Neural cell (in vitro differentiated cells): ENCODE measurements at regions not wholly inside any gene's neighbourhood (a gene's known extent, or its start where the extent isn't known, plus 50 kb on each side); places are given as distances from the start of the nearest gene placed in this dataset.

ENCODE experiments used
- H2AFZ ChIP-seq: fragments of 200-600, 300-800 bp; sonication (generic), shearing (Covaris generic); 2 replicates; pipeline ENCODE4 v1.6.0; 2014; ENCODE audit warnings: low read depth, mild to moderate bottlenecking, antibody characterized with exemption, low read length, moderate library complexity
- H3F3A ChIP-seq: fragments of 200-600 bp; shearing (Covaris generic); 2 replicates; pipeline ENCODE4 v1.6.1; 2016; ENCODE audit warnings: mild to moderate bottlenecking, moderate library complexity, mixed read lengths, antibody characterized with exemption, low read length; ENCODE audit not compliant: insufficient read depth, poor library complexity, severe bottlenecking
- H3K27ac ChIP-seq: fragments of 200-600, 300-800 bp; sonication (generic), shearing (Covaris generic); 2 replicates; pipeline ENCODE4 v1.5.1; 2014; ENCODE audit warnings: mild to moderate bottlenecking, low read length, moderate library complexity
- H3K27me3 ChIP-seq: fragments of 300-800, 200-600 bp; sonication (generic), shearing (Covaris generic); 2 replicates; pipeline ENCODE4 v1.6.0; 2014; ENCODE audit warnings: mild to moderate bottlenecking, low read depth, low read length, moderate library complexity; ENCODE audit not compliant: insufficient read depth
- H3K36me3 ChIP-seq: fragments of 300-800, 200-600 bp; sonication (generic), shearing (Covaris generic); 2 replicates; pipeline ENCODE4 v1.5.1; 2014; ENCODE audit warnings: mild to moderate bottlenecking, antibody characterized with exemption, low read length, moderate library complexity; ENCODE audit not compliant: insufficient read depth
- H3K4me2 ChIP-seq: fragments of 300-800, 200-600 bp; sonication (generic), shearing (Covaris generic); 2 replicates; pipeline ENCODE4 v1.6.0; 2014; ENCODE audit warnings: mild to moderate bottlenecking, low read length
- H3K4me3 ChIP-seq: fragments of 300-800, 200-600 bp; sonication (generic), shearing (Covaris generic); 2 replicates; pipeline ENCODE4 v1.5.1; 2014; ENCODE audit warnings: mild to moderate bottlenecking, low read length, moderate library complexity
- H3K79me2 ChIP-seq: fragments of 200-600 bp; shearing (Covaris generic); replicated peaks from 2 replicates; pipeline ENCODE4 v1.6.0; 2014; ENCODE audit warnings: mild to moderate bottlenecking, low read length, moderate library complexity; ENCODE audit not compliant: insufficient read depth
- H3K9ac ChIP-seq: fragments of 300-800, 200-600 bp; sonication (generic), shearing (Covaris generic); 2 replicates; pipeline ENCODE4 v1.6.1; 2016; ENCODE audit warnings: mild to moderate bottlenecking, low read length, mixed read lengths
- H3K9me2 ChIP-seq: fragments of 200-600 bp; shearing (Covaris generic); 2 replicates; pipeline ENCODE4 v1.6.1; 2016; ENCODE audit warnings: mild to moderate bottlenecking, low read length, mixed read lengths; ENCODE audit not compliant: insufficient read depth
- H3K9me3 ChIP-seq: fragments of 200-600, 300-800 bp; sonication (generic), shearing (Covaris generic); 2 replicates; pipeline ENCODE4 v1.6.1; 2016; ENCODE audit warnings: mild to moderate bottlenecking, mixed run types, low read length, moderate library complexity, mixed read lengths
- H4K20me1 ChIP-seq: fragments of 200-600 bp; shearing (Covaris generic); 2 replicates; pipeline ENCODE4 v1.6.1; 2016; ENCODE audit warnings: mild to moderate bottlenecking, mixed run types; ENCODE audit not compliant: insufficient read depth
- CTCF ChIP-seq: fragments of 450-650 bp; IDR thresholded peaks from 2 replicates; pipeline ENCODE4 v1.5.1; 2014; ENCODE audit warnings: antibody characterized with exemption, mild to moderate bottlenecking, moderate library complexity; ENCODE audit not compliant: poor library complexity, severe bottlenecking
- EP300 ChIP-seq: fragments of 450-650 bp; conservative IDR thresholded peaks from 2 replicates; pipeline ENCODE4 v1.6.1; 2014; ENCODE audit warnings: antibody characterized with exemption, mild to moderate bottlenecking, moderate library complexity; ENCODE audit not compliant: poor library complexity, severe bottlenecking
- EZH2 ChIP-seq: fragments of 200-600, 300-800 bp; shearing (Covaris generic), sonication (generic); IDR thresholded peaks from 2 replicates; pipeline ENCODE4 v1.6.1; 2014; ENCODE audit warnings: antibody characterized with exemption, low read length, borderline replicate concordance, mild to moderate bottlenecking; ENCODE audit not compliant: insufficient read depth, poor library complexity, severe bottlenecking
- MXI1 ChIP-seq: fragments of 450-650 bp; conservative IDR thresholded peaks from 2 replicates; pipeline ENCODE4 v1.6.1; 2014; ENCODE audit warnings: antibody characterized with exemption, mild to moderate bottlenecking; ENCODE audit not compliant: poor library complexity, severe bottlenecking
- POLR2AphosphoS5 ChIP-seq: IDR thresholded peaks from 2 replicates; pipeline ENCODE4 v1.6.1; 2012
- RAD21 ChIP-seq: fragments of 450-650 bp; conservative IDR thresholded peaks from 2 replicates; pipeline ENCODE4 v1.6.1; 2014; ENCODE audit warnings: antibody characterized with exemption, mild to moderate bottlenecking, moderate library complexity
- REST ChIP-seq: IDR thresholded peaks from 2 replicates; pipeline ENCODE4 v1.6.1; 2012; ENCODE audit warnings: borderline replicate concordance
- SMC3 ChIP-seq: fragments of 450-650 bp; conservative IDR thresholded peaks from 2 replicates; pipeline ENCODE4 v1.6.1; 2014; ENCODE audit warnings: antibody characterized with exemption, mild to moderate bottlenecking, moderate library complexity; ENCODE audit not compliant: poor library complexity
- TAF1 ChIP-seq: IDR thresholded peaks from 2 replicates; pipeline ENCODE4 v1.6.1; 2012; ENCODE audit warnings: low read depth

- TF ChIP-seq CTCF (no peak), SMC3 (no peak), MXI1 (no peak), EZH2 (no peak), RAD21 (no peak), TAF1 (no peak), POLR2AphosphoS5 (no peak), EP300 (no peak), REST (no peak)
- no peaks in the 10 kb centered on the region for H4K20me1 ChIP-seq
- no peaks in the 10 kb centered on the region for H3K9me3 ChIP-seq
- no peak overlapping the region for H3K9ac ChIP-seq
- no peaks in the 10 kb centered on the region for H3K79me2 ChIP-seq
- H3K27ac ChIP-seq, result no peak overlapping the region
- no peaks in the 10 kb centered on the region for H3K9me2 ChIP-seq
- no peak overlapping the region for H3K4me2 ChIP-seq
- H3K4me3 ChIP-seq, result no peak overlapping the region
- no peaks in the 10 kb centered on the region for H3K27me3 ChIP-seq
- H2AFZ ChIP-seq, result no peak overlapping the region
- no peaks in the 10 kb centered on the region for H3K36me3 ChIP-seq
- no peaks in the 10 kb centered on the region for H3F3A ChIP-seq
Measured at GRCh38 chr18:41593171-41593675, 361.8 kb upstream of the PIK3C3 start.

- no peak overlapping the region for H3K4me2 ChIP-seq
- H3K9ac ChIP-seq, result no peak overlapping the region
- H3K27me3 ChIP-seq, result no peaks in the 10 kb centered on the region
- no peak overlapping the region for H2AFZ ChIP-seq
- H3K9me3 ChIP-seq, result no peaks in the 10 kb centered on the region
- no peak overlapping the region for H3K27ac ChIP-seq
- no peaks in the 10 kb centered on the region for H4K20me1 ChIP-seq
- no peaks in the 10 kb centered on the region for H3K9me2 ChIP-seq
- no peak overlapping the region for H3K4me3 ChIP-seq
- no peaks in the 10 kb centered on the region for H3K79me2 ChIP-seq
- H3K36me3 ChIP-seq, result no peaks in the 10 kb centered on the region
- no peak for TF ChIP-seq EP300
- TF ChIP-seq SMC3, result no peak
- TF ChIP-seq RAD21, result no peak
- TF ChIP-seq REST, result no peak
- no peak for TF ChIP-seq MXI1
- H3F3A ChIP-seq, result no peaks in the 10 kb centered on the region
Measured at GRCh38 chr18:41587976-41588375, 367.1 kb upstream of the PIK3C3 start.
